Liver (tissue), 7 donors: ENCODE measurements at regions not wholly inside any gene's neighbourhood (a gene's known extent, or its start where the extent isn't known, plus 50 kb on each side); places are given as distances from the start of the nearest gene placed in this dataset.

Experiments used
- DNase-seq: peaks from one replicate; pipeline ENCODE4 v3.0.0-alpha.2; 2017; ENCODE audit warnings: low spot score
- H3K27ac ChIP-seq, 2 donors: one replicate each; pipeline ENCODE4 v1.7.0; 2013; ENCODE audit warnings: inconsistent platforms in 2 of 2, low read length in 2 of 2, control low read depth in 1 of 2, low read depth in 1 of 2, mild to moderate bottlenecking in 1 of 2
- H3K27me3 ChIP-seq, 4 donors: one replicate each; pipeline versions ENCODE4 v1.6.1 to v1.7.0; 2013; ENCODE audit warnings: low read length in 3 of 4, inconsistent platforms in 1 of 4, mild to moderate bottlenecking in 1 of 4, moderate library complexity in 1 of 4; ENCODE audit not compliant: control insufficient read depth in 4 of 4, insufficient read depth in 4 of 4
- H3K36me3 ChIP-seq, 4 donors: one replicate each; pipeline versions ENCODE4 v1.6.1 to v1.7.0; 2013; ENCODE audit warnings: low read length in 3 of 4, mild to moderate bottlenecking in 3 of 4, low read depth in 1 of 4, moderate library complexity in 1 of 4; ENCODE audit not compliant: control insufficient read depth in 4 of 4, insufficient read depth in 3 of 4
- H3K4me1 ChIP-seq, 4 donors: one replicate each; pipeline versions ENCODE4 v1.6.1 to v1.7.0; 2013; ENCODE audit warnings: low read length in 3 of 4, mild to moderate bottlenecking in 3 of 4, moderate library complexity in 1 of 4; ENCODE audit not compliant: control insufficient read depth in 4 of 4, insufficient read depth in 4 of 4
- H3K4me3 ChIP-seq, 3 donors: one replicate each; pipeline versions ENCODE4 v1.6.1 to v1.7.0; 2013; ENCODE audit warnings: low read length in 3 of 3, control low read depth in 1 of 3, low read depth in 1 of 3, mild to moderate bottlenecking in 1 of 3
- H3K9ac ChIP-seq, 2 donors: one replicate each; pipeline ENCODE4 v1.7.0; 2013; ENCODE audit warnings: low read length in 2 of 2, mild to moderate bottlenecking in 2 of 2, moderate library complexity in 2 of 2, control low read depth in 1 of 2, low read depth in 1 of 2
- H3K9me3 ChIP-seq, 4 donors: one replicate each; pipeline versions ENCODE4 v1.6.1 to v1.7.0; 2013; ENCODE audit warnings: low read length in 3 of 4; ENCODE audit not compliant: control insufficient read depth in 4 of 4
- FOXA1 ChIP-seq: IDR thresholded peaks from 2 replicates; pipeline ENCODE4 v1.6.1; 2016; ENCODE audit warnings: antibody characterized with exemption
- FOXA2 ChIP-seq: IDR thresholded peaks from 2 replicates; pipeline ENCODE4 v1.6.1; 2016; ENCODE audit warnings: antibody characterized with exemption
- GABPA ChIP-seq, 2 donors: IDR thresholded peaks in 1 of 2; conservative IDR thresholded peaks in 1 of 2; 2 replicates each; pipeline ENCODE4 v1.6.1; 2016; ENCODE audit warnings: antibody characterized with exemption in 2 of 2, mild to moderate bottlenecking in 1 of 2, moderate library complexity in 1 of 2
- HNF4A ChIP-seq, 2 donors: conservative IDR thresholded peaks; 2 replicates each; pipeline ENCODE4 v1.6.1; 2016; ENCODE audit warnings: antibody characterized with exemption in 2 of 2, mild to moderate bottlenecking in 2 of 2
- HNF4G ChIP-seq: IDR thresholded peaks from 2 replicates; pipeline ENCODE4 v1.6.1; 2016; ENCODE audit warnings: antibody characterized with exemption
- JUND ChIP-seq, 2 donors: IDR thresholded peaks; 2 replicates each; pipeline ENCODE4 v1.6.1; 2016; ENCODE audit warnings: antibody characterized with exemption in 2 of 2
- NR2F2 ChIP-seq: IDR thresholded peaks from 2 replicates; pipeline ENCODE4 v1.6.1; 2016; ENCODE audit warnings: antibody characterized with exemption
- RAD21 ChIP-seq, 2 donors: IDR thresholded peaks; 2 replicates each; pipeline ENCODE4 v1.6.1; 2016; ENCODE audit warnings: antibody characterized with exemption in 2 of 2, mild to moderate bottlenecking in 2 of 2
- SP1 ChIP-seq: IDR thresholded peaks from 2 replicates; pipeline ENCODE4 v1.6.1; 2018; ENCODE audit warnings: antibody characterized with exemption, mild to moderate bottlenecking
- YY1 ChIP-seq: IDR thresholded peaks from 2 replicates; pipeline ENCODE4 v1.6.1; 2016; ENCODE audit warnings: antibody characterized with exemption, mild to moderate bottlenecking
- WGBS: extraction: QIAGEN DNeasy Blood & Tissue Kit; methylation state at CpG from one replicate; pipeline ENCODE4 v1.1.7; 2013; 5-methylcytosine and 5-hydroxymethylcytosine counted together
- TF ChIP-seq, protein P1 (sequence below): IDR thresholded peaks from 2 replicates; pipeline ENCODE4 v1.6.1; 2016; ENCODE audit warnings: antibody characterized with exemption
- TF ChIP-seq, protein P2 (sequence below): IDR thresholded peaks from 2 replicates; pipeline ENCODE4 v1.6.1; 2016; ENCODE audit warnings: antibody characterized with exemption, mild to moderate bottlenecking
- TF ChIP-seq, protein P3 (sequence below): IDR thresholded peaks from 2 replicates; pipeline ENCODE4 v1.6.1; 2016; ENCODE audit warnings: antibody characterized with exemption
- TF ChIP-seq, protein P4 (sequence below): IDR thresholded peaks from 2 replicates; pipeline ENCODE4 v1.6.1; 2016; ENCODE audit warnings: antibody characterized with exemption
- donor health status: healthy.
- donor health status: healthy.
- donor health status: healthy.
- donor health status: healthy.

DNA sequence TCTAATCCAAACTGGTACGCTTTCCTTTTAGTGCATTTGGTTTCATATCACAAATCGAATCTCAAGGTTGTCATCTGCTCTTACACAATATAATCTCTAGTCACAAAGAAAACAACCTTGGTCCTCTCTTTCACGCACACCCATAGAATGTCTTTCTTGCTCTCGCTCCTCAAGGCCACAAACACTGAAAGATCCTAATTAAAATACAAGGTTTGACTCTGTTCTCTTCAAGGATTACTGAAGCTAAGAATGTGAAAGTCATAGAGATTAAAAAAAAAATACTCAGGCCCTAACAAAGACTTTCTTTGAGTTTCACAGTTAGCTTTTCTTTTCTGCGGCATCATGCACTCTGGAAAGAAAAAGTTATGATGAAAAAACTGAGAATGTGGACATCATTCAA lies 891.5 kb downstream of the EFNB2 start:
- H3K4me1 ChIP-seq, result no peaks in the 10 kb centered on the region
- H3K4me3 ChIP-seq, result no peak overlapping the region
- H3K27me3 ChIP-seq, result no peaks in the 10 kb centered on the region
- WGBS, result 84% methylated on average over 5 of the region's 5 CpGs
- DNase-seq, result no peak
- H3K9me3 ChIP-seq, result peaks cover 0 to 4% (median 2%) of the 10 kb centered on the region in 4 donors
- H3K27ac ChIP-seq, result no peak overlapping the region
- no peaks in the 10 kb centered on the region for H3K36me3 ChIP-seq
- H3K9ac ChIP-seq, result no peak overlapping the region
- TF ChIP-seq, protein P1, sequence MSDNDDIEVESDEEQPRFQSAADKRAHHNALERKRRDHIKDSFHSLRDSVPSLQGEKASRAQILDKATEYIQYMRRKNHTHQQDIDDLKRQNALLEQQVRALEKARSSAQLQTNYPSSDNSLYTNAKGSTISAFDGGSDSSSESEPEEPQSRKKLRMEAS, result no peak
- TF ChIP-seq GABPA (IDR thresholded peaks at IDR 0.05 in 1 of 2, conservative IDR thresholded peaks at IDR 0.05 in 1 of 2) (no peak), JUND (IDR thresholded peaks at IDR 0.05) (no peak), RAD21 (IDR thresholded peaks at IDR 0.05) (no peak), SP1 (no peak), FOXA1 (no peak), HNF4G (no peak), HNF4A (conservative IDR thresholded peaks at IDR 0.05) (no peak)
- TF ChIP-seq, protein P2, sequence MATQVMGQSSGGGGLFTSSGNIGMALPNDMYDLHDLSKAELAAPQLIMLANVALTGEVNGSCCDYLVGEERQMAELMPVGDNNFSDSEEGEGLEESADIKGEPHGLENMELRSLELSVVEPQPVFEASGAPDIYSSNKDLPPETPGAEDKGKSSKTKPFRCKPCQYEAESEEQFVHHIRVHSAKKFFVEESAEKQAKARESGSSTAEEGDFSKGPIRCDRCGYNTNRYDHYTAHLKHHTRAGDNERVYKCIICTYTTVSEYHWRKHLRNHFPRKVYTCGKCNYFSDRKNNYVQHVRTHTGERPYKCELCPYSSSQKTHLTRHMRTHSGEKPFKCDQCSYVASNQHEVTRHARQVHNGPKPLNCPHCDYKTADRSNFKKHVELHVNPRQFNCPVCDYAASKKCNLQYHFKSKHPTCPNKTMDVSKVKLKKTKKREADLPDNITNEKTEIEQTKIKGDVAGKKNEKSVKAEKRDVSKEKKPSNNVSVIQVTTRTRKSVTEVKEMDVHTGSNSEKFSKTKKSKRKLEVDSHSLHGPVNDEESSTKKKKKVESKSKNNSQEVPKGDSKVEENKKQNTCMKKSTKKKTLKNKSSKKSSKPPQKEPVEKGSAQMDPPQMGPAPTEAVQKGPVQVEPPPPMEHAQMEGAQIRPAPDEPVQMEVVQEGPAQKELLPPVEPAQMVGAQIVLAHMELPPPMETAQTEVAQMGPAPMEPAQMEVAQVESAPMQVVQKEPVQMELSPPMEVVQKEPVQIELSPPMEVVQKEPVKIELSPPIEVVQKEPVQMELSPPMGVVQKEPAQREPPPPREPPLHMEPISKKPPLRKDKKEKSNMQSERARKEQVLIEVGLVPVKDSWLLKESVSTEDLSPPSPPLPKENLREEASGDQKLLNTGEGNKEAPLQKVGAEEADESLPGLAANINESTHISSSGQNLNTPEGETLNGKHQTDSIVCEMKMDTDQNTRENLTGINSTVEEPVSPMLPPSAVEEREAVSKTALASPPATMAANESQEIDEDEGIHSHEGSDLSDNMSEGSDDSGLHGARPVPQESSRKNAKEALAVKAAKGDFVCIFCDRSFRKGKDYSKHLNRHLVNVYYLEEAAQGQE, result no peak
- TF ChIP-seq, protein P3, sequence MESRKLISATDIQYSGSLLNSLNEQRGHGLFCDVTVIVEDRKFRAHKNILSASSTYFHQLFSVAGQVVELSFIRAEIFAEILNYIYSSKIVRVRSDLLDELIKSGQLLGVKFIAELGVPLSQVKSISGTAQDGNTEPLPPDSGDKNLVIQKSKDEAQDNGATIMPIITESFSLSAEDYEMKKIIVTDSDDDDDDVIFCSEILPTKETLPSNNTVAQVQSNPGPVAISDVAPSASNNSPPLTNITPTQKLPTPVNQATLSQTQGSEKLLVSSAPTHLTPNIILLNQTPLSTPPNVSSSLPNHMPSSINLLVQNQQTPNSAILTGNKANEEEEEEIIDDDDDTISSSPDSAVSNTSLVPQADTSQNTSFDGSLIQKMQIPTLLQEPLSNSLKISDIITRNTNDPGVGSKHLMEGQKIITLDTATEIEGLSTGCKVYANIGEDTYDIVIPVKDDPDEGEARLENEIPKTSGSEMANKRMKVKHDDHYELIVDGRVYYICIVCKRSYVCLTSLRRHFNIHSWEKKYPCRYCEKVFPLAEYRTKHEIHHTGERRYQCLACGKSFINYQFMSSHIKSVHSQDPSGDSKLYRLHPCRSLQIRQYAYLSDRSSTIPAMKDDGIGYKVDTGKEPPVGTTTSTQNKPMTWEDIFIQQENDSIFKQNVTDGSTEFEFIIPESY, result no peak

DNA sequence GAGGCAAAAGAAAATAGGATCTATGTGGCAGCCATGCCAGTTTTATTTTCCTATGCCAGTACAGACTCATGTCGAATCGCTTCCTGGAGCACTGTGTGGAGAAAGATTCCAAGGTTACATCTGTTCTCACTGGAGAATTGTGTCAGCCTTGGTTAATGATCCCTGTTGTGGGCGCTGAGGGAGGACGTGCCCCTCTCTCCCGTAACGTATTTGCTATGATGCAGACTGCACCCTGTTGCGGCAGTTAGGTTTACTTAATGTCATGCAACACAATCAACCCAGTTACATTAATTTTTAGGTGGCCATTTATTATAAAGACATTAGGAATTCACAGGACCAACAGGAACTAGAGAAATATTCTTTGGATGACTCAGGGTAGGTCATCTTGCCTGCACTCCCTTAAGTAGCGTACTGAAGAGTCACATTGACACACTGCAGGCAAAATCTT lies 892.9 kb downstream of the EFNB2 start:
- no peak overlapping the region for H3K4me3 ChIP-seq
- H3K9me3 ChIP-seq, result no peaks in the 10 kb centered on the region
- no peak overlapping the region for H3K9ac ChIP-seq
- H3K27me3 ChIP-seq, result no peaks in the 10 kb centered on the region
- 89% methylated on average over 8 of the region's 8 CpGs for WGBS
- no peak overlapping the region for H3K27ac ChIP-seq
- H3K4me1 ChIP-seq, result no peaks in the 10 kb centered on the region
- TF ChIP-seq YY1 (no peak), SP1 (no peak), JUND (IDR thresholded peaks at IDR 0.05) (no peak), FOXA2 (no peak), NR2F2 (no peak)
- TF ChIP-seq, protein P3, result no peak
- TF ChIP-seq, protein P4, sequence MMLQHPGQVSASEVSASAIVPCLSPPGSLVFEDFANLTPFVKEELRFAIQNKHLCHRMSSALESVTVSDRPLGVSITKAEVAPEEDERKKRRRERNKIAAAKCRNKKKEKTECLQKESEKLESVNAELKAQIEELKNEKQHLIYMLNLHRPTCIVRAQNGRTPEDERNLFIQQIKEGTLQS, result no peak
- TF ChIP-seq, protein P1, result no peak
- TF ChIP-seq, protein P2, result no peak
- DNase-seq, result no peak
- no peaks in the 10 kb centered on the region for H3K36me3 ChIP-seq
